WTC11 (cell line): ENCODE measurements at regions not wholly inside any gene's neighbourhood (a gene's known extent, or its start where the extent isn't known, plus 50 kb on each side); places are given as distances from the start of the nearest gene placed in this dataset.

Experiments
- CREB1 ChIP-seq: sonication (generic); formaldehyde crosslinking; IDR thresholded peaks from 2 replicates; pipeline ENCODE4 v1.8.0; 2023; ENCODE audit warnings: mild to moderate bottlenecking, missing genetic modification reagents
- CTCF ChIP-seq: fragments of 200-600 bp; IDR thresholded peaks from 2 replicates; pipeline ENCODE4 v1.8.0; 2022; ENCODE audit warnings: antibody characterized with exemption
- ELF4 ChIP-seq: sonication (generic); formaldehyde crosslinking; IDR thresholded peaks from 2 replicates; pipeline ENCODE4 v1.8.1; 2022; ENCODE audit warnings: low read depth, mild to moderate bottlenecking, moderate library complexity, missing genetic modification reagents
- ETV6 ChIP-seq: sonication (generic); formaldehyde crosslinking; IDR thresholded peaks from 2 replicates; pipeline ENCODE4 v1.8.1; 2022; ENCODE audit warnings: mild to moderate bottlenecking, missing genetic modification reagents
- JUN ChIP-seq: sonication (generic); formaldehyde crosslinking; IDR thresholded peaks from 2 replicates; pipeline ENCODE4 v1.8.0; 2023; ENCODE audit warnings: mild to moderate bottlenecking, missing genetic modification reagents
- KAT7 ChIP-seq: sonication (generic); formaldehyde crosslinking; IDR thresholded peaks from 2 replicates; pipeline ENCODE4 v1.8.1; 2023; ENCODE audit warnings: missing genetic modification reagents, mild to moderate bottlenecking, borderline replicate concordance
- MAX ChIP-seq: sonication (generic); formaldehyde crosslinking; IDR thresholded peaks from 2 replicates; pipeline ENCODE4 v1.8.0; 2022; ENCODE audit warnings: mild to moderate bottlenecking, missing genetic modification reagents
- NFYB ChIP-seq: sonication (generic); formaldehyde crosslinking; conservative IDR thresholded peaks from 2 replicates; pipeline ENCODE4 v1.8.0; 2022; ENCODE audit warnings: low read depth, missing genetic modification reagents
- SP1 ChIP-seq: sonication (generic); formaldehyde crosslinking; conservative IDR thresholded peaks from 2 replicates; pipeline ENCODE4 v1.8.1; 2022; ENCODE audit warnings: missing genetic modification reagents
- ZBTB21 ChIP-seq: sonication (generic); formaldehyde crosslinking; IDR thresholded peaks from 2 replicates; pipeline ENCODE4 v1.8.1; 2023; ENCODE audit warnings: mild to moderate bottlenecking, missing genetic modification reagents, borderline replicate concordance
- ZNF263 ChIP-seq: sonication (generic); formaldehyde crosslinking; IDR thresholded peaks from 2 replicates; pipeline ENCODE4 v1.8.1; 2022; ENCODE audit warnings: low read depth, mild to moderate bottlenecking, moderate library complexity, missing genetic modification reagents
- TF ChIP-seq, protein P1 (sequence below): fragments of 250-450 bp; sonication (Bioruptor Pico); IDR thresholded peaks from 2 replicates; pipeline ENCODE4 v1.9.0; 2021; ENCODE audit warnings: moderate library complexity, mild to moderate bottlenecking, inconsistent platforms, borderline replicate concordance

DNA sequence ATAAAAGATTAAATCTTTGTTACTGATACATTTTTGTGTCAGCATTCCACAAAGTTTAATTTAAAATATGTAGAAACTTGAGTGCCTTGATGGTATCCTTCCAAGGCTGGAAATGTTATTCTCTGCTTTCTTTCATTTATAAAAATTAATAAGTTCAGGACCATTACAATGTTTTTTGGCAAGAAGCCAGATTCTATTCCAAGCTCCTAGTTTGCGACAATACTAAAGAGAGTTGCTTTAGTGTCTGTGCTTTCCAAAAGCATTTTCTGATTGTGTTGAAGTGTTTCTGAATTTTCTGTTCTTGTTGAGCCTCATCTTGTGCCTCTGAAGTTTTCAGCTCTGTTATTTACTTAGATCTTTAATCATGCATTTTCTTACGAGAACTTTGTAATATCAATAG is 516.2 kb downstream of the KCTD8 start:
- TF ChIP-seq ZNF263 (CRISPR knock-in tag) (no peak), JUN (CRISPR knock-in tag) (no peak), MAX (CRISPR knock-in tag) (no peak), SP1 (CRISPR knock-in tag) (no peak), CTCF (no peak), ETV6 (CRISPR knock-in tag) (no peak), ZBTB21 (CRISPR knock-in tag) (no peak), CREB1 (no peak), NFYB (CRISPR knock-in tag) (no peak), ELF4 (CRISPR knock-in tag) (no peak), KAT7 (CRISPR knock-in tag) (no peak)
- TF ChIP-seq, protein P1, sequence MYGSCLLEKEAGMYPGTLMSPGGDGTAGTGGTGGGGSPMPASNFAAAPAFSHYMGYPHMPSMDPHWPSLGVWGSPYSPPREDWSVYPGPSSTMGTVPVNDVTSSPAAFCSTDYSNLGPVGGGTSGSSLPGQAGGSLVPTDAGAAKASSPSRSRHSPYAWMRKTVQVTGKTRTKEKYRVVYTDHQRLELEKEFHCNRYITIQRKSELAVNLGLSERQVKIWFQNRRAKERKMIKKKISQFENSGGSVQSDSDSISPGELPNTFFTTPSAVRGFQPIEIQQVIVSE = no peak
